ENCODE measurements at regions not wholly inside any gene's neighbourhood (a gene's known extent, or its start where the extent isn't known, plus 50 kb on each side); places are given as distances from the start of the nearest gene placed in this dataset.

- no peak for DNase-seq (ENCODE audit: low read depth in 2 of 2)
Measured at GRCh38 chrX:131778269-131779218, 234.7 kb downstream of the OR13H1 start.

GRCh38 chrX:131779306-131779705 is 235.4 kb downstream of the OR13H1 start:
- DNase-seq (ENCODE audit: low read depth in 2 of 2) = no peak

- DNase-seq (ENCODE audit: low read depth in 2 of 2) = no peak
Measured at GRCh38 chrX:131779741-131780140, 235.9 kb downstream of the OR13H1 start.

- DNase-seq (ENCODE audit: low read depth in 2 of 2) = no peak
Measured at GRCh38 chrX:131782646-131783045, 238.8 kb downstream of the OR13H1 start.

GRCh38 chrX:131783555-131784308 is 239.4 kb upstream of the STK26 start:
- DNase-seq (ENCODE audit: low read depth in 2 of 2) = no peak

GRCh38 chrX:131789664-131790063 is 233.4 kb upstream of the STK26 start:
- DNase-seq (ENCODE audit: low read depth in 2 of 2) = no peak

GRCh38 chrX:131791608-131792355 is 231.3 kb upstream of the STK26 start:
- DNase-seq (ENCODE audit: low read depth in 2 of 2) = no peak

GRCh38 chrX:131792356-131792749 is 230.7 kb upstream of the STK26 start:
- no peak for DNase-seq (ENCODE audit: low read depth in 2 of 2)

GRCh38 chrX:131792789-131793462 is 230.2 kb upstream of the STK26 start:
- DNase-seq (ENCODE audit: low read depth in 2 of 2) = no peak

GRCh38 chrX:131795442-131796229 is 227.5 kb upstream of the STK26 start:
- DNase-seq (ENCODE audit: low read depth in 2 of 2) = no peak

GRCh38 chrX:131801066-131801465 is 222.0 kb upstream of the STK26 start:
- DNase-seq (ENCODE audit: low read depth in 2 of 2) = no peak

GRCh38 chrX:131801911-131802310 is 221.2 kb upstream of the STK26 start:
- no peak for DNase-seq (ENCODE audit: low read depth in 2 of 2)

- peak in 1 of 2 donors; percentile 19 for DNase-seq (ENCODE audit: low read depth in 2 of 2)
Measured at GRCh38 chrX:131802836-131803626, 220.1 kb upstream of the STK26 start.

- peak; percentile 32 to 37 for DNase-seq (ENCODE audit: low read depth in 2 of 2)
Measured at GRCh38 chrX:131812847-131813825, 210.0 kb upstream of the STK26 start.

GRCh38 chrX:131816551-131817136 is 206.5 kb upstream of the STK26 start:
- DNase-seq (ENCODE audit: low read depth in 2 of 2) = peak; percentile 39 to 60

GRCh38 chrX:131818297-131818936 is 204.7 kb upstream of the STK26 start:
- no peak for DNase-seq (ENCODE audit: low read depth in 2 of 2)

GRCh38 chrX:131821945-131822622 is 201.0 kb upstream of the STK26 start:
- DNase-seq (ENCODE audit: low read depth in 2 of 2) = no peak
